ENCODE measurements at regions not wholly inside any gene's neighbourhood (a gene's known extent, or its start where the extent isn't known, plus 50 kb on each side); places are given as distances from the start of the nearest gene placed in this dataset.

GRCh38 chr6:143564484-143565017 lies 53.0 kb upstream of the FUCA2 start:
- Histone ChIP-seq H3K79me2 (ENCODE audit: insufficient read depth, low read length) (no peaks in the 10 kb centered on the region), H3K27ac (ENCODE audit: low read depth, low read length) (no peak overlapping the region), H3K4me2 (ENCODE audit: low read depth, low read length, poor library complexity, severe bottlenecking) (no peak overlapping the region), H2AFZ (ENCODE audit: low read depth, low read length, severe bottlenecking) (no peak overlapping the region), H4K20me1 (ENCODE audit: low read depth, low read length) (no peaks in the 10 kb centered on the region), H3K9me2 (replicated peaks; ENCODE audit: insufficient read depth, low read length) (no peaks in the 10 kb centered on the region), H3F3A (ENCODE audit: insufficient read depth) (no peaks in the 10 kb centered on the region), H3K27me3 (ENCODE audit: low read length) (no peaks in the 10 kb centered on the region), H3K9me3 (ENCODE audit: insufficient read depth, low read length) (no peaks in the 10 kb centered on the region), H3K4me3 (ENCODE audit: insufficient read depth, low read length, poor library complexity, severe bottlenecking) (no peak overlapping the region), H3K9ac (ENCODE audit: low read length) (no peak overlapping the region), H3K36me3 (ENCODE audit: low read length) (no peaks in the 10 kb centered on the region)
- TF ChIP-seq CTCF (IDR thresholded peaks at IDR 0.05; ENCODE audit: insufficient read depth, low read length, poor library complexity, severe bottlenecking) (no peak), EZH2phosphoT487 (conservative IDR thresholded peaks at IDR 0.05; ENCODE audit: low read length) (no peak)

GRCh38 chr6:143562143-143562542 lies 50.6 kb upstream of the FUCA2 start:
- no peaks in the 10 kb centered on the region for H3K27me3 ChIP-seq (ENCODE audit: low read length)
- H3K9ac ChIP-seq (ENCODE audit: low read length) = no peak overlapping the region
- H3K4me2 ChIP-seq (ENCODE audit: low read depth, low read length, poor library complexity, severe bottlenecking) = no peak overlapping the region
- no peak for TF ChIP-seq CTCF (IDR thresholded peaks at IDR 0.05; ENCODE audit: insufficient read depth, low read length, poor library complexity, severe bottlenecking)
- TF ChIP-seq EZH2phosphoT487 (conservative IDR thresholded peaks at IDR 0.05; ENCODE audit: low read length) = no peak
- no peak overlapping the region for H3K4me3 ChIP-seq (ENCODE audit: insufficient read depth, low read length, poor library complexity, severe bottlenecking)
- H2AFZ ChIP-seq (ENCODE audit: low read depth, low read length, severe bottlenecking) = no peak overlapping the region
- H3K36me3 ChIP-seq (ENCODE audit: low read length) = no peaks in the 10 kb centered on the region
- H3K9me2 ChIP-seq (replicated peaks; ENCODE audit: insufficient read depth, low read length) = no peaks in the 10 kb centered on the region
- no peaks in the 10 kb centered on the region for H3F3A ChIP-seq (ENCODE audit: insufficient read depth)
- H3K79me2 ChIP-seq (ENCODE audit: insufficient read depth, low read length) = no peaks in the 10 kb centered on the region
- H3K27ac ChIP-seq (ENCODE audit: low read depth, low read length) = no peak overlapping the region
- H3K9me3 ChIP-seq (ENCODE audit: insufficient read depth, low read length) = no peaks in the 10 kb centered on the region
- H4K20me1 ChIP-seq (ENCODE audit: low read depth, low read length) = no peaks in the 10 kb centered on the region
